WTC11 (cell line): ENCODE measurements at regions not wholly inside any gene's neighbourhood (a gene's known extent, or its start where the extent isn't known, plus 50 kb on each side); places are given as distances from the start of the nearest gene placed in this dataset.

Experiments
- ATAC-seq: fragments of 200-7000 bp; cut with Tn5 transposase; 2 replicates; pipeline ENCODE4 v1.10.0; 2021; ENCODE audit warnings: mild to moderate bottlenecking, moderate library complexity
- CTCF ChIA-PET: fragments of 300-600 bp; sonication (Branson Sonifier 250); formaldehyde crosslinking; loops from one replicate; lab custom pipeline; 2021; ENCODE audit warnings: antibody characterized with exemption; lab: Charles Lee
- POLR2A ChIA-PET: fragments of 350-600 bp; sonication (Branson Sonifier 250); formaldehyde crosslinking; loops from one replicate; lab custom pipeline; 2021; ENCODE audit warnings: antibody characterized with exemption; lab: Charles Lee
- DNase-seq: peaks from one replicate; pipeline ENCODE4 v3.0.0; 2021; ENCODE audit warnings: low spot score
- H3K27ac Mint-ChIP-seq: 2 replicates; pipeline ENCODE4 v1.8.0; 2021; ENCODE audit warnings: mixed read lengths
- H3K27me3 Mint-ChIP-seq: 2 replicates; pipeline ENCODE4 v1.8.0; 2021; ENCODE audit warnings: low read depth, mild to moderate bottlenecking, moderate library complexity, mixed read lengths
- H3K36me3 Mint-ChIP-seq: 2 replicates; pipeline ENCODE4 v1.8.0; 2021; ENCODE audit warnings: mixed read lengths
- H3K4me1 Mint-ChIP-seq: 2 replicates; pipeline ENCODE4 v1.8.0; 2022; ENCODE audit warnings: mixed read lengths
- H3K4me3 Mint-ChIP-seq: 2 replicates; pipeline ENCODE4 v1.8.0; 2021; ENCODE audit warnings: mild to moderate bottlenecking, moderate library complexity, mixed read lengths
- H3K9me3 Mint-ChIP-seq: 2 replicates; pipeline ENCODE4 v1.8.0; 2021; ENCODE audit warnings: mixed read lengths
- EMX1 ChIP-seq: fragments of 250-450 bp; sonication (Bioruptor Pico); IDR thresholded peaks from 2 replicates; pipeline ENCODE4 v1.8.0; 2021; ENCODE audit warnings: mild to moderate bottlenecking
- FOXJ3 ChIP-seq: sonication (generic); formaldehyde crosslinking; IDR thresholded peaks from 2 replicates; pipeline ENCODE4 v1.9.0; 2021; ENCODE audit warnings: missing genetic modification reagents, mild to moderate bottlenecking, borderline replicate concordance
- FOXK1 ChIP-seq: sonication (generic); formaldehyde crosslinking; IDR thresholded peaks from 2 replicates; pipeline ENCODE4 v1.8.0; 2022; ENCODE audit warnings: mild to moderate bottlenecking, moderate library complexity, missing genetic modification reagents
- GABPB1 ChIP-seq: sonication (generic); formaldehyde crosslinking; IDR thresholded peaks from 2 replicates; pipeline ENCODE4 v1.8.1; 2023; ENCODE audit warnings: mild to moderate bottlenecking, missing genetic modification reagents
- JAZF1 ChIP-seq: fragments of 250-450 bp; sonication (Bioruptor Pico); IDR thresholded peaks from 2 replicates; pipeline ENCODE4 v1.9.0; 2021; ENCODE audit warnings: moderate library complexity, mild to moderate bottlenecking, inconsistent platforms
- KAT7 ChIP-seq: sonication (generic); formaldehyde crosslinking; IDR thresholded peaks from 2 replicates; pipeline ENCODE4 v1.8.1; 2023; ENCODE audit warnings: missing genetic modification reagents, mild to moderate bottlenecking, borderline replicate concordance
- MXD4 ChIP-seq: fragments of 250-450 bp; sonication (Bioruptor Pico); IDR thresholded peaks from 2 replicates; pipeline ENCODE4 v1.8.0; 2021; ENCODE audit warnings: mild to moderate bottlenecking, moderate library complexity, borderline replicate concordance
- MYBL2 ChIP-seq: sonication (generic); formaldehyde crosslinking; IDR thresholded peaks from 2 replicates; pipeline ENCODE4 v1.8.1; 2023; ENCODE audit warnings: mild to moderate bottlenecking, moderate library complexity, missing genetic modification reagents
- NFATC4 ChIP-seq: fragments of 250-450 bp; sonication (Bioruptor Pico); IDR thresholded peaks from 2 replicates; pipeline ENCODE4 v1.9.0; 2021; ENCODE audit warnings: mild to moderate bottlenecking
- RORB ChIP-seq: fragments of 250-450 bp; sonication (Bioruptor Pico); IDR thresholded peaks from 2 replicates; pipeline ENCODE4 v1.9.0; 2021; ENCODE audit warnings: mild to moderate bottlenecking
- TCF7 ChIP-seq: sonication (generic); formaldehyde crosslinking; IDR thresholded peaks from 2 replicates; pipeline ENCODE4 v1.8.0; 2022; ENCODE audit warnings: mild to moderate bottlenecking, low read depth, missing genetic modification reagents, moderate library complexity
- TEAD4 ChIP-seq: sonication (generic); formaldehyde crosslinking; IDR thresholded peaks from 2 replicates; pipeline ENCODE4 v1.8.0; 2022; ENCODE audit warnings: mild to moderate bottlenecking, missing genetic modification reagents
- ZNF416 ChIP-seq: fragments of 250-450 bp; sonication (Bioruptor Pico); IDR thresholded peaks from 2 replicates; pipeline ENCODE4 v1.9.0; 2021; ENCODE audit warnings: mild to moderate bottlenecking, inconsistent platforms
- TF ChIP-seq, protein P1 (sequence below): sonication (generic); formaldehyde crosslinking; IDR thresholded peaks from 2 replicates; pipeline ENCODE4 v1.8.1; 2023; ENCODE audit warnings: mild to moderate bottlenecking, missing genetic modification reagents, moderate library complexity
- TF ChIP-seq, protein P2 (sequence below): sonication (generic); formaldehyde crosslinking; IDR thresholded peaks from 2 replicates; pipeline ENCODE4 v1.8.0; 2022; ENCODE audit warnings: mild to moderate bottlenecking, missing genetic modification reagents
- TF ChIP-seq, protein P3 (sequence below): fragments of 250-450 bp; sonication (Bioruptor Pico); IDR thresholded peaks from 2 replicates; pipeline ENCODE4 v1.9.0; 2021; ENCODE audit warnings: mild to moderate bottlenecking
- TF ChIP-seq, protein P4 (sequence below): fragments of 250-450 bp; sonication (Bioruptor Pico); IDR thresholded peaks from 2 replicates; pipeline ENCODE4 v1.9.0; 2021; ENCODE audit warnings: mild to moderate bottlenecking, borderline replicate concordance
- TF ChIP-seq, protein P5 (sequence below): sonication (generic); formaldehyde crosslinking; IDR thresholded peaks from 2 replicates; pipeline ENCODE4 v1.8.1; 2022; ENCODE audit warnings: missing genetic modification reagents, borderline replicate concordance
- TF ChIP-seq, protein P6 (sequence below): fragments of 250-450 bp; sonication (Bioruptor Pico); IDR thresholded peaks from 2 replicates; pipeline ENCODE4 v1.8.0; 2021; ENCODE audit warnings: mild to moderate bottlenecking

DNA sequence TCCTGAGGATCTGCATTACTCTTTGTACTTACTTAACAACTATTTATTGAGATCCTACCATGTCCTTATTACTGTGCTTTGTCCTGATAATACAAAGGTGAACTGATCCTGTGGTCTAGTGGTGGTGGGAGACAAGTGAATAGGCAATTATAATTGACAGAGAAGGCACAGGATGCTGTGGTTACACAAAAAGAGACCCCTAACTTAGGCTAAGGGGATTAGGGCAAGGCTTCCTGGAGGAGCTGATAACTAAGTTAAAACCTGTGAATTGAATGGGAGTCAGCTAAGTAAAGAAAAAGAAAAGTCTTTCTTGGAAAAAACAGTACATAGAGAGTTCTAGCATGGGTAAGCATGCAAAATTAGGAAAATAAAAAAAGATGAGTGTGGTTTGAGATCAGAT, 164.4 kb downstream of the LARP7 start (continued):
- TF ChIP-seq, protein P1, sequence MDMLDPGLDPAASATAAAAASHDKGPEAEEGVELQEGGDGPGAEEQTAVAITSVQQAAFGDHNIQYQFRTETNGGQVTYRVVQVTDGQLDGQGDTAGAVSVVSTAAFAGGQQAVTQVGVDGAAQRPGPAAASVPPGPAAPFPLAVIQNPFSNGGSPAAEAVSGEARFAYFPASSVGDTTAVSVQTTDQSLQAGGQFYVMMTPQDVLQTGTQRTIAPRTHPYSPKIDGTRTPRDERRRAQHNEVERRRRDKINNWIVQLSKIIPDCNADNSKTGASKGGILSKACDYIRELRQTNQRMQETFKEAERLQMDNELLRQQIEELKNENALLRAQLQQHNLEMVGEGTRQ (CRISPR knock-in tag): no peak
- TF ChIP-seq, protein P2, sequence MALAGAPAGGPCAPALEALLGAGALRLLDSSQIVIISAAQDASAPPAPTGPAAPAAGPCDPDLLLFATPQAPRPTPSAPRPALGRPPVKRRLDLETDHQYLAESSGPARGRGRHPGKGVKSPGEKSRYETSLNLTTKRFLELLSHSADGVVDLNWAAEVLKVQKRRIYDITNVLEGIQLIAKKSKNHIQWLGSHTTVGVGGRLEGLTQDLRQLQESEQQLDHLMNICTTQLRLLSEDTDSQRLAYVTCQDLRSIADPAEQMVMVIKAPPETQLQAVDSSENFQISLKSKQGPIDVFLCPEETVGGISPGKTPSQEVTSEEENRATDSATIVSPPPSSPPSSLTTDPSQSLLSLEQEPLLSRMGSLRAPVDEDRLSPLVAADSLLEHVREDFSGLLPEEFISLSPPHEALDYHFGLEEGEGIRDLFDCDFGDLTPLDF (CRISPR knock-in tag): no peak
- TF ChIP-seq, protein P3, sequence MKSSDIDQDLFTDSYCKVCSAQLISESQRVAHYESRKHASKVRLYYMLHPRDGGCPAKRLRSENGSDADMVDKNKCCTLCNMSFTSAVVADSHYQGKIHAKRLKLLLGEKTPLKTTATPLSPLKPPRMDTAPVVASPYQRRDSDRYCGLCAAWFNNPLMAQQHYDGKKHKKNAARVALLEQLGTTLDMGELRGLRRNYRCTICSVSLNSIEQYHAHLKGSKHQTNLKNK (CRISPR knock-in tag): no peak
- TF ChIP-seq MYBL2: no peak
- TF ChIP-seq, protein P4, sequence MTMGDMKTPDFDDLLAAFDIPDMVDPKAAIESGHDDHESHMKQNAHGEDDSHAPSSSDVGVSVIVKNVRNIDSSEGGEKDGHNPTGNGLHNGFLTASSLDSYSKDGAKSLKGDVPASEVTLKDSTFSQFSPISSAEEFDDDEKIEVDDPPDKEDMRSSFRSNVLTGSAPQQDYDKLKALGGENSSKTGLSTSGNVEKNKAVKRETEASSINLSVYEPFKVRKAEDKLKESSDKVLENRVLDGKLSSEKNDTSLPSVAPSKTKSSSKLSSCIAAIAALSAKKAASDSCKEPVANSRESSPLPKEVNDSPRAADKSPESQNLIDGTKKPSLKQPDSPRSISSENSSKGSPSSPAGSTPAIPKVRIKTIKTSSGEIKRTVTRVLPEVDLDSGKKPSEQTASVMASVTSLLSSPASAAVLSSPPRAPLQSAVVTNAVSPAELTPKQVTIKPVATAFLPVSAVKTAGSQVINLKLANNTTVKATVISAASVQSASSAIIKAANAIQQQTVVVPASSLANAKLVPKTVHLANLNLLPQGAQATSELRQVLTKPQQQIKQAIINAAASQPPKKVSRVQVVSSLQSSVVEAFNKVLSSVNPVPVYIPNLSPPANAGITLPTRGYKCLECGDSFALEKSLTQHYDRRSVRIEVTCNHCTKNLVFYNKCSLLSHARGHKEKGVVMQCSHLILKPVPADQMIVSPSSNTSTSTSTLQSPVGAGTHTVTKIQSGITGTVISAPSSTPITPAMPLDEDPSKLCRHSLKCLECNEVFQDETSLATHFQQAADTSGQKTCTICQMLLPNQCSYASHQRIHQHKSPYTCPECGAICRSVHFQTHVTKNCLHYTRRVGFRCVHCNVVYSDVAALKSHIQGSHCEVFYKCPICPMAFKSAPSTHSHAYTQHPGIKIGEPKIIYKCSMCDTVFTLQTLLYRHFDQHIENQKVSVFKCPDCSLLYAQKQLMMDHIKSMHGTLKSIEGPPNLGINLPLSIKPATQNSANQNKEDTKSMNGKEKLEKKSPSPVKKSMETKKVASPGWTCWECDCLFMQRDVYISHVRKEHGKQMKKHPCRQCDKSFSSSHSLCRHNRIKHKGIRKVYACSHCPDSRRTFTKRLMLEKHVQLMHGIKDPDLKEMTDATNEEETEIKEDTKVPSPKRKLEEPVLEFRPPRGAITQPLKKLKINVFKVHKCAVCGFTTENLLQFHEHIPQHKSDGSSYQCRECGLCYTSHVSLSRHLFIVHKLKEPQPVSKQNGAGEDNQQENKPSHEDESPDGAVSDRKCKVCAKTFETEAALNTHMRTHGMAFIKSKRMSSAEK: no peak
- TF ChIP-seq, protein P5, sequence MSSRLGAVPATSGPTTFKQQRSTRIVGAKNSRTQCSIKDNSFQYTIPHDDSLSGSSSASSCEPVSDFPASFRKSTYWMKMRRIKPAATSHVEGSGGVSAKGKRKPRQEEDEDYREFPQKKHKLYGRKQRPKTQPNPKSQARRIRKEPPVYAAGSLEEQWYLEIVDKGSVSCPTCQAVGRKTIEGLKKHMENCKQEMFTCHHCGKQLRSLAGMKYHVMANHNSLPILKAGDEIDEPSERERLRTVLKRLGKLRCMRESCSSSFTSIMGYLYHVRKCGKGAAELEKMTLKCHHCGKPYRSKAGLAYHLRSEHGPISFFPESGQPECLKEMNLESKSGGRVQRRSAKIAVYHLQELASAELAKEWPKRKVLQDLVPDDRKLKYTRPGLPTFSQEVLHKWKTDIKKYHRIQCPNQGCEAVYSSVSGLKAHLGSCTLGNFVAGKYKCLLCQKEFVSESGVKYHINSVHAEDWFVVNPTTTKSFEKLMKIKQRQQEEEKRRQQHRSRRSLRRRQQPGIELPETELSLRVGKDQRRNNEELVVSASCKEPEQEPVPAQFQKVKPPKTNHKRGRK (CRISPR knock-in tag): no peak

DNA sequence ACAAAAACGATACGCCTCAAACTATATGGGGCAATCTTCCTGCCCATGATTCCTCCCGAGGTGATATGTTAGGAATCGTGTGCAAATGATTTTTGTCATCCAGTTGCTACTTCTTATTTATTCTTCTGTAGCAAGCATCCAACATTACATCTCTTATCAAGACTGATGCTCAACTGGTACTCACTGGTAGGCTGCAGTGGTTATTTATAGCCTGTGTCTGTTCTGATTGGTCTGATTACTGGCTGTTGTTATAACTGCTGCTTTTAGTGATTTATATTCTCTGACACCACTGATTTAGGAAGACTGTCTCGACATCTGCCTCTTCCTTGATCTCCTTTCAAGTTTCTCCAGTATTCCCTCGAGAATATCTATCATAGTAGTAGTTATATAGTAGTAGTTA, 165.8 kb downstream of the LARP7 start:
- H3K27ac Mint-ChIP-seq: no peak overlapping the region
- no peaks in the 10 kb centered on the region for H3K27me3 Mint-ChIP-seq
- peaks cover 8% of the 10 kb centered on the region; the same call in 1 of the 2 replicates for H3K36me3 Mint-ChIP-seq
- ChIA-PET CTCF (no interaction called here), POLR2A (no interaction called here)
- no peak for ATAC-seq
- no peaks in the 10 kb centered on the region for H3K9me3 Mint-ChIP-seq
- H3K4me1 Mint-ChIP-seq: peaks cover 12% of the 10 kb centered on the region
- H3K4me3 Mint-ChIP-seq: no peak overlapping the region
- no peak for DNase-seq
- TF ChIP-seq RORB (CRISPR knock-in tag): no peak
- TF ChIP-seq MXD4 (CRISPR knock-in tag): no peak
- no peak for TF ChIP-seq JAZF1
- TF ChIP-seq NFATC4 (CRISPR knock-in tag): no peak
- no peak for TF ChIP-seq GABPB1 (CRISPR knock-in tag)
- TF ChIP-seq FOXK1: no peak
- TF ChIP-seq, protein P6, sequence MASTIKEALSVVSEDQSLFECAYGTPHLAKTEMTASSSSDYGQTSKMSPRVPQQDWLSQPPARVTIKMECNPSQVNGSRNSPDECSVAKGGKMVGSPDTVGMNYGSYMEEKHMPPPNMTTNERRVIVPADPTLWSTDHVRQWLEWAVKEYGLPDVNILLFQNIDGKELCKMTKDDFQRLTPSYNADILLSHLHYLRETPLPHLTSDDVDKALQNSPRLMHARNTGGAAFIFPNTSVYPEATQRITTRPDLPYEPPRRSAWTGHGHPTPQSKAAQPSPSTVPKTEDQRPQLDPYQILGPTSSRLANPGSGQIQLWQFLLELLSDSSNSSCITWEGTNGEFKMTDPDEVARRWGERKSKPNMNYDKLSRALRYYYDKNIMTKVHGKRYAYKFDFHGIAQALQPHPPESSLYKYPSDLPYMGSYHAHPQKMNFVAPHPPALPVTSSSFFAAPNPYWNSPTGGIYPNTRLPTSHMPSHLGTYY (CRISPR knock-in tag): no peak
- no peak for TF ChIP-seq TEAD4 (CRISPR knock-in tag)
- no peak for TF ChIP-seq ZNF416 (CRISPR knock-in tag)
- TF ChIP-seq KAT7 (CRISPR knock-in tag): no peak
- no peak for TF ChIP-seq TCF7 (CRISPR knock-in tag)
- TF ChIP-seq EMX1: no peak
- TF ChIP-seq FOXJ3 (CRISPR knock-in tag): no peak
